ENCODE measurements at regions not wholly inside any gene's neighbourhood (a gene's known extent, or its start where the extent isn't known, plus 50 kb on each side); places are given as distances from the start of the nearest gene placed in this dataset.

- POLR2A ChIA-PET, result no interaction called here
- no peak for DNase-seq (ENCODE audit: extremely low spot score)
- no peak for TF ChIP-seq ZNF384 (IDR thresholded peaks at IDR 0.05)
- no peak for TF ChIP-seq FOXK2 (IDR thresholded peaks at IDR 0.05)
- no peak for TF ChIP-seq LEF1 (IDR thresholded peaks at IDR 0.05; ENCODE audit: borderline replicate concordance)
- TF ChIP-seq L3MBTL2 (conservative IDR thresholded peaks at IDR 0.05), result no peak
- no peak for TF ChIP-seq ELF4 (IDR thresholded peaks at IDR 0.05)
- TF ChIP-seq ARNT (IDR thresholded peaks at IDR 0.05), result no peak
- TF ChIP-seq TARDBP (IDR thresholded peaks at IDR 0.05), result no peak
- no peak for TF ChIP-seq HDGF (IDR thresholded peaks at IDR 0.05; ENCODE audit: borderline replicate concordance)
- no peak for TF ChIP-seq PKNOX1 (IDR thresholded peaks at IDR 0.05)
- no peak for TF ChIP-seq BHLHE40 (IDR thresholded peaks at IDR 0.05; ENCODE audit: borderline replicate concordance)
- CTCF ChIA-PET, result no interaction called here
Measured at GRCh38 chr5:10153808-10154537, 95.7 kb downstream of the ATPSCKMT start.

DNA sequence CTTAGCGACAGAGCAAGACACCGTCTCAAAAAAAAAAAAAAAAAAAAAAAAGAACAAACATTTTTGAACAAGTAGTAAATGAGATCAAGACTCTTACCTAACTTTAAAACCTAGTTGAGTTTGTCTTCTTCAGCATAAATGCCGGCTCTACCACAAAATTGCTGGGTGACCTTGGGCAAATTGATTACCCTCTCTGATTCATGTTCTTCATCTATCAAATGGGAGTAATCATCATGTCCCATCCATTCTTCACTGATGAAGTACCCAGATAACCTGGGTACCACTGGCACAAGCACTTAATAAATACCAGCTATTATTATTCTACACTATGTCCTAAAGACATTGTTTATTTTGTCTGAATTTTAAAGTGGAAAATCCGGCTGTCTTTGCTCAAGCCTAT lies 96.3 kb downstream of the ATPSCKMT start:
- DNase-seq (ENCODE audit: extremely low spot score), result no peak

GRCh38 chr5:10151656-10152055 lies 98.0 kb downstream of the ATPSCKMT start:
- TF ChIP-seq SUZ12 (IDR thresholded peaks at IDR 0.05) (no peak), TARDBP (IDR thresholded peaks at IDR 0.05) (no peak), CTBP1 (IDR thresholded peaks at IDR 0.05; ENCODE audit: borderline replicate concordance) (no peak), HDGF (IDR thresholded peaks at IDR 0.05; ENCODE audit: borderline replicate concordance) (no peak), BHLHE40 (IDR thresholded peaks at IDR 0.05; ENCODE audit: borderline replicate concordance) (no peak), ELF4 (IDR thresholded peaks at IDR 0.05) (no peak), ARNT (IDR thresholded peaks at IDR 0.05) (no peak), SP1 (IDR thresholded peaks at IDR 0.05) (no peak), FOXA1 (IDR thresholded peaks at IDR 0.05) (no peak), NFRKB (IDR thresholded peaks at IDR 0.05) (no peak), LEF1 (IDR thresholded peaks at IDR 0.05; ENCODE audit: borderline replicate concordance) (no peak), L3MBTL2 (conservative IDR thresholded peaks at IDR 0.05) (no peak), ZNF384 (IDR thresholded peaks at IDR 0.05) (no peak), FOXM1 (IDR thresholded peaks at IDR 0.05; ENCODE audit: borderline replicate concordance) (no peak), PKNOX1 (IDR thresholded peaks at IDR 0.05) (no peak), FOXK2 (IDR thresholded peaks at IDR 0.05) (no peak)
- ChIA-PET POLR2A (no interaction called here), CTCF (no interaction called here)
- DNase-seq (ENCODE audit: extremely low spot score), result no peak

More for the DNA sequence above, 96.3 kb downstream of the ATPSCKMT start:
- ChIA-PET CTCF (no interaction called here), POLR2A (no interaction called here)
- no peak for TF ChIP-seq ELF4 (IDR thresholded peaks at IDR 0.05)
- TF ChIP-seq CTBP1 (IDR thresholded peaks at IDR 0.05; ENCODE audit: borderline replicate concordance), result no peak
- TF ChIP-seq ARNT (IDR thresholded peaks at IDR 0.05), result no peak
- no peak for TF ChIP-seq ZNF384 (IDR thresholded peaks at IDR 0.05)
- TF ChIP-seq SP1 (IDR thresholded peaks at IDR 0.05), result no peak
- no peak for TF ChIP-seq FOXA1 (IDR thresholded peaks at IDR 0.05)
- no peak for TF ChIP-seq TARDBP (IDR thresholded peaks at IDR 0.05)

DNA sequence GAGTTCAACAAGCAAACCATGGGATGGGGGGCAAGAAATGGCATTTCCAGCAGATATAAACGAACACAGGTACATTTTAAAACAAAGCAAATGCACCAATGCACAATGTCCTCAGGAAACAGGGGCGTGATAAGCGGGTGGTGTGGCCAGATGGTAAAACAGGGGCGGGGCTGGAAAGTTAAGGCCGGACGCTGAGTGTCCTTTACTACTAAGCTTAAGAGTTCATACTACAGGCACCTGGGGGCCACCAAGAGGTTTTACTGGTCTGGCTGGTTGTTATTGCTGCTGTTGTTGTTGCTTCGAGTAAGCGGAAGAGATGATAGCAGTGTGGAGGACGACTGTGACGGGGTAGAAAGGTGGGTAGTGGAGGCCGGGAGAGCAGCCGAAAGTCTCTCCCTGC lies 99.8 kb downstream of the ATPSCKMT start:
- ChIA-PET POLR2A (no interaction called here), CTCF (no interaction called here)
- TF ChIP-seq LEF1 (IDR thresholded peaks at IDR 0.05; ENCODE audit: borderline replicate concordance) (no peak), FOXM1 (IDR thresholded peaks at IDR 0.05; ENCODE audit: borderline replicate concordance) (no peak), HDGF (IDR thresholded peaks at IDR 0.05; ENCODE audit: borderline replicate concordance) (no peak), NFRKB (IDR thresholded peaks at IDR 0.05) (no peak), ARNT (IDR thresholded peaks at IDR 0.05) (no peak), TARDBP (IDR thresholded peaks at IDR 0.05) (no peak), SP1 (IDR thresholded peaks at IDR 0.05) (no peak), FOXK2 (IDR thresholded peaks at IDR 0.05) (no peak), SUZ12 (IDR thresholded peaks at IDR 0.05) (no peak), BHLHE40 (IDR thresholded peaks at IDR 0.05; ENCODE audit: borderline replicate concordance) (no peak), PKNOX1 (IDR thresholded peaks at IDR 0.05) (no peak), FOXA1 (IDR thresholded peaks at IDR 0.05) (no peak)
- no peak for DNase-seq (ENCODE audit: extremely low spot score)

DNA sequence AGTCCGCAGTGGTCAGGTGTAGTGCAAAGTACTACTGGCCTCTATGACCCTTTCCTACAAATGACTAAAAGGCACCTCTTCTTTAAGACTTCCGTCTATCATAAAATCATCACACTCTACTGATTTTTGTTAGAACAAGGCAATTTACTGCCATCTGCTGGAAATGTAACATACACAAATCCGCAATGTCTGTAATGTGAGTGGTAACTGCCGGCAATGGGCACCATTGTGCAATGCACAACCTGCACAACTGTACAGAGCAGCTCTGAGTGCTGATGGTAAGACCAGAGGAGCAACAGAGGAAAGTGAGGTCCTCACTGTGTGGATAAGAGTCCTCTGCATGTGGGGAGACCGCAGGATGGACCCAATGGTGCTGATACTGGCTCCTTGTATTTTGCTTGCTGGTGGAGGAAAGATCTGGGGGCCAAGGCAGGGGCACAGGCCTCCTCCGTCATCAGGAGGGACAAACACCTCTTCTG lies 103.7 kb downstream of the ATPSCKMT start:
- CTCF ChIA-PET, result no interaction called here
- POLR2A ChIA-PET, result no interaction called here
- DNase-seq (ENCODE audit: extremely low spot score), result peak; percentile 20
- TF ChIP-seq LEF1 (IDR thresholded peaks at IDR 0.05; ENCODE audit: borderline replicate concordance) (no peak), SUZ12 (IDR thresholded peaks at IDR 0.05) (no peak)

DNA sequence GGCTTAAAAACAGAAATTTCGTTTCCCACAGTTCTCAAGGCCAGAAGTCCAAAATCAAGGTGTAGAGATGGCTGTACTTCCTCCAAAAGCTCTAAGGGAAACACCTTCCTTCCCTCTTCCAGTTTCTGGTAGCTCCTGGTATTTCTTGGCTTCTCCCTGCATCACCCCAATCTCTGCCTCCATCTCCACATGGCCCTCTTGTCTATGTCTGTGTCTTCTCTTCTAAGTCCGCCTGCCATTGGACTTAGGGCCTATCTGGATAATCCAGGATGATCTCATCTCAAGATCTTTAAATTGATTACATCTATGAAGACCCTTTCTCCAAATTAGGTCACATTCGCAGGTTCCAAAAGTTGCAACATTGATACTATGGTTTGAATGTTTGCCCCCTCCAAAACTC lies 105.6 kb downstream of the ATPSCKMT start:
- no peak for DNase-seq (ENCODE audit: extremely low spot score)
- ChIA-PET CTCF (no interaction called here), POLR2A (no interaction called here)
- no peak for TF ChIP-seq TARDBP (IDR thresholded peaks at IDR 0.05)
- TF ChIP-seq ARNT (IDR thresholded peaks at IDR 0.05), result no peak
- TF ChIP-seq FOXK2 (IDR thresholded peaks at IDR 0.05), result no peak
- TF ChIP-seq L3MBTL2 (conservative IDR thresholded peaks at IDR 0.05), result no peak
- no peak for TF ChIP-seq NFRKB (IDR thresholded peaks at IDR 0.05)
